ENCODE measurements at regions not wholly inside any gene's neighbourhood (a gene's known extent, or its start where the extent isn't known, plus 50 kb on each side); places are given as distances from the start of the nearest gene placed in this dataset.

GRCh38 chr10:130808686-130809085 is 502.8 kb downstream of the TCERG1L start:
- Histone ChIP-seq H2AK9ac (replicated peaks; ENCODE audit: low read depth, low read length, poor library complexity) (no peak overlapping the region), H3K9me3 (ENCODE audit: control insufficient read depth, insufficient read depth, low read length) (peaks cover 54% of the 10 kb centered on the region), H3K4me1 (ENCODE audit: control insufficient read depth, insufficient read depth, low read length) (no peaks in the 10 kb centered on the region), H3K23ac (ENCODE audit: low read depth, low read length) (no peak overlapping the region), H4K5ac (ENCODE audit: low read depth, low read length) (no peak overlapping the region), H4K91ac (ENCODE audit: insufficient read depth, low read depth, low read length) (no peak overlapping the region), H3K79me1 (ENCODE audit: low read depth in 1 of 2, low read length in 2 of 2) (no peaks in the 10 kb centered on the region), H3K27me3 (ENCODE audit: control insufficient read depth, insufficient read depth, low read length) (no peaks in the 10 kb centered on the region), H3K27ac (ENCODE audit: insufficient read depth, low read length) (no peak overlapping the region), H3K9me1 (ENCODE audit: insufficient read depth, low read length) (no peaks in the 10 kb centered on the region), H2BK20ac (ENCODE audit: low read depth, low read length) (no peak overlapping the region), H3K14ac (replicated peaks; ENCODE audit: low read depth, low read length) (no peak overlapping the region), H2BK5ac (ENCODE audit: low read depth, low read length, poor library complexity, severe bottlenecking) (no peak overlapping the region), H3K4me2 (ENCODE audit: low read depth, low read length) (no peak overlapping the region), H3K4ac (ENCODE audit: low read depth, low read length) (no peak overlapping the region), H2AK5ac (ENCODE audit: low read depth, low read length) (no peak overlapping the region), H4K20me1 (ENCODE audit: insufficient read depth, low read length) (no peaks in the 10 kb centered on the region), H2BK15ac (ENCODE audit: low read depth, low read length) (no peak overlapping the region), H3K36me3 (ENCODE audit: control insufficient read depth, insufficient read depth, low read length) (no peaks in the 10 kb centered on the region), H3K9ac (ENCODE audit: low read depth, low read length) (no peak overlapping the region), H3K18ac (ENCODE audit: low read depth, low read length) (no peak overlapping the region), H3K4me3 (ENCODE audit: insufficient read depth, low read depth, low read length) (no peak overlapping the region), H4K8ac (ENCODE audit: low read depth in 2 of 2, low read length in 2 of 2) (no peak overlapping the region), H2BK120ac (ENCODE audit: low read depth, low read length) (no peak overlapping the region), H2AFZ (replicated peaks; ENCODE audit: low read length, poor library complexity) (no peak overlapping the region), H3K56ac (ENCODE audit: extremely low read depth, insufficient read depth, low read length) (no peak overlapping the region)
- DNase-seq (no peak), ATAC-seq (ENCODE audit: low read depth) (no peak)
- TF ChIP-seq, protein P1, sequence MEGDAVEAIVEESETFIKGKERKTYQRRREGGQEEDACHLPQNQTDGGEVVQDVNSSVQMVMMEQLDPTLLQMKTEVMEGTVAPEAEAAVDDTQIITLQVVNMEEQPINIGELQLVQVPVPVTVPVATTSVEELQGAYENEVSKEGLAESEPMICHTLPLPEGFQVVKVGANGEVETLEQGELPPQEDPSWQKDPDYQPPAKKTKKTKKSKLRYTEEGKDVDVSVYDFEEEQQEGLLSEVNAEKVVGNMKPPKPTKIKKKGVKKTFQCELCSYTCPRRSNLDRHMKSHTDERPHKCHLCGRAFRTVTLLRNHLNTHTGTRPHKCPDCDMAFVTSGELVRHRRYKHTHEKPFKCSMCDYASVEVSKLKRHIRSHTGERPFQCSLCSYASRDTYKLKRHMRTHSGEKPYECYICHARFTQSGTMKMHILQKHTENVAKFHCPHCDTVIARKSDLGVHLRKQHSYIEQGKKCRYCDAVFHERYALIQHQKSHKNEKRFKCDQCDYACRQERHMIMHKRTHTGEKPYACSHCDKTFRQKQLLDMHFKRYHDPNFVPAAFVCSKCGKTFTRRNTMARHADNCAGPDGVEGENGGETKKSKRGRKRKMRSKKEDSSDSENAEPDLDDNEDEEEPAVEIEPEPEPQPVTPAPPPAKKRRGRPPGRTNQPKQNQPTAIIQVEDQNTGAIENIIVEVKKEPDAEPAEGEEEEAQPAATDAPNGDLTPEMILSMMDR (conservative IDR thresholded peaks at IDR 0.05; ENCODE audit: low read depth, low read length): no peak
- no peak for TF ChIP-seq MXI1 (IDR thresholded peaks at IDR 0.05; ENCODE audit: borderline replicate concordance, low read depth, low read length)
- no peak for TF ChIP-seq BHLHE40 (IDR thresholded peaks at IDR 0.05; ENCODE audit: low read depth, low read length)
- TF ChIP-seq MAZ (IDR thresholded peaks at IDR 0.05; ENCODE audit: borderline replicate concordance, low read depth, low read length): no peak
- no peak for TF ChIP-seq RFX5 (IDR thresholded peaks at IDR 0.05; ENCODE audit: low read depth, low read length)
- no peak for TF ChIP-seq NFE2L2 (IDR thresholded peaks at IDR 0.05; ENCODE audit: low read depth, low read length)
- no peak for TF ChIP-seq RAD21 (IDR thresholded peaks at IDR 0.05; ENCODE audit: low read length)
- TF ChIP-seq SMC3 (IDR thresholded peaks at IDR 0.05; ENCODE audit: low read depth, low read length): no peak
- no peak for TF ChIP-seq RCOR1 (IDR thresholded peaks at IDR 0.05; ENCODE audit: insufficient replicate concordance, low read length)
- no peak for TF ChIP-seq FOS (IDR thresholded peaks at IDR 0.05; ENCODE audit: low read depth, low read length)
- TF ChIP-seq, protein P2, sequence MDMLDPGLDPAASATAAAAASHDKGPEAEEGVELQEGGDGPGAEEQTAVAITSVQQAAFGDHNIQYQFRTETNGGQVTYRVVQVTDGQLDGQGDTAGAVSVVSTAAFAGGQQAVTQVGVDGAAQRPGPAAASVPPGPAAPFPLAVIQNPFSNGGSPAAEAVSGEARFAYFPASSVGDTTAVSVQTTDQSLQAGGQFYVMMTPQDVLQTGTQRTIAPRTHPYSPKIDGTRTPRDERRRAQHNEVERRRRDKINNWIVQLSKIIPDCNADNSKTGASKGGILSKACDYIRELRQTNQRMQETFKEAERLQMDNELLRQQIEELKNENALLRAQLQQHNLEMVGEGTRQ (IDR thresholded peaks at IDR 0.05; ENCODE audit: low read depth, low read length): no peak
- TF ChIP-seq, protein P3, sequence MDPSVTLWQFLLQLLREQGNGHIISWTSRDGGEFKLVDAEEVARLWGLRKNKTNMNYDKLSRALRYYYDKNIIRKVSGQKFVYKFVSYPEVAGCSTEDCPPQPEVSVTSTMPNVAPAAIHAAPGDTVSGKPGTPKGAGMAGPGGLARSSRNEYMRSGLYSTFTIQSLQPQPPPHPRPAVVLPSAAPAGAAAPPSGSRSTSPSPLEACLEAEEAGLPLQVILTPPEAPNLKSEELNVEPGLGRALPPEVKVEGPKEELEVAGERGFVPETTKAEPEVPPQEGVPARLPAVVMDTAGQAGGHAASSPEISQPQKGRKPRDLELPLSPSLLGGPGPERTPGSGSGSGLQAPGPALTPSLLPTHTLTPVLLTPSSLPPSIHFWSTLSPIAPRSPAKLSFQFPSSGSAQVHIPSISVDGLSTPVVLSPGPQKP (IDR thresholded peaks at IDR 0.05; ENCODE audit: borderline replicate concordance, low read depth, low read length): no peak
- in situ Hi-C loops (cut with MboI; ENCODE audit: low sequenced_read_pairs) (no loop called here), intact Hi-C loops (cut with micrococcal nuclease) (no loop called here), dilution Hi-C loops (cut with HindIII; ENCODE audit: low sequenced_read_pairs, unreplicated experiment) (no loop called here)
- ChIA-PET POLR2A (ENCODE audit: unreplicated experiment) (no interaction called here), CTCF (no interaction called here)
- BruUV-seq (replicated peaks): no TSS peak
- 20% methylated on average over 1 of the region's 4 CpGs; no CpG with 5 or more reads in 1 of the 2 experiments for WGBS, 2 experiments (ENCODE audit: extremely low coverage in 2 of 2, insufficient read length in 1 of 2)
